Memory B cell (primary cell): ENCODE measurements at regions not wholly inside any gene's neighbourhood (a gene's known extent, or its start where the extent isn't known, plus 50 kb on each side); places are given as distances from the start of the nearest gene placed in this dataset.

Experiments used
- ATAC-seq: fragments of 150-1000 bp; cut with Tn5 transposase; 2 replicates; pipeline ENCODE4 v1.10.0; 2021; ENCODE audit warnings: low read depth, mild to moderate bottlenecking, moderate library complexity
- DNase-seq, 2 donors: peaks; one replicate each; pipeline ENCODE4 v3.0.0; 2022; ENCODE audit warnings: low spot score in 2 of 2
- H3K27ac Mint-ChIP-seq: one replicate; pipeline ENCODE4 v1.8.0; 2022; ENCODE audit warnings: mild to moderate bottlenecking, moderate library complexity, mixed read lengths
- H3K27me3 Mint-ChIP-seq: one replicate; pipeline ENCODE4 v1.8.0; 2022; ENCODE audit warnings: mixed read lengths
- H3K36me3 Mint-ChIP-seq: one replicate; pipeline ENCODE4 v1.8.0; 2022; ENCODE audit warnings: mild to moderate bottlenecking, mixed read lengths
- H3K4me1 Mint-ChIP-seq: one replicate; pipeline ENCODE4 v1.8.0; 2022; ENCODE audit warnings: mixed read lengths
- H3K4me3 Mint-ChIP-seq: one replicate; pipeline ENCODE4 v1.8.0; 2022; ENCODE audit warnings: mild to moderate bottlenecking, moderate library complexity, mixed read lengths
- H3K9me3 Mint-ChIP-seq: one replicate; pipeline ENCODE4 v1.8.0; 2022; ENCODE audit warnings: mixed read lengths

DNA sequence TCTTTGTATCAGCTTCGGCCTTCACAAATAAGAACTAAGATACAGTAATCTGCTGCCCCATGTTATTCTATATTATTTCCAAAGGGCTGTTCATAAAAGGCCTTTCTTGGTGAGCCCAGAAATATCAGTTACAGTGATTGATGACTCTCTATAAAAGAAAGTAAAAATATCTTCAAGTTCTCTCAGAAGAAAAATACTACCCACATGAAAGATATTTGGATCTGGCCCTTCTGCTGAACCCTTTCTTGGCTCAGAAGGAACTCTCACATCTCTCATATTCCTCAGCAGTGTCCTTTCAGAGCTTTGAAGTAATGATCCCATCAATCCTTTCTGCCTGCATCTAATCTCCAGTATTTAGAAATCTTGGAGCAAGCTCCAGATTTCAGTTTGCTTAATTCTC is 76.3 kb upstream of the SLITRK1 start:
- Mint-ChIP-seq H3K4me1 (no peaks in the 10 kb centered on the region), H3K36me3 (no peaks in the 10 kb centered on the region), H3K27ac (no peak overlapping the region), H3K9me3 (peaks cover 2% of the 10 kb centered on the region), H3K4me3 (no peak overlapping the region), H3K27me3 (no peaks in the 10 kb centered on the region)
- DNase-seq = no peak
- no peak for ATAC-seq

DNA sequence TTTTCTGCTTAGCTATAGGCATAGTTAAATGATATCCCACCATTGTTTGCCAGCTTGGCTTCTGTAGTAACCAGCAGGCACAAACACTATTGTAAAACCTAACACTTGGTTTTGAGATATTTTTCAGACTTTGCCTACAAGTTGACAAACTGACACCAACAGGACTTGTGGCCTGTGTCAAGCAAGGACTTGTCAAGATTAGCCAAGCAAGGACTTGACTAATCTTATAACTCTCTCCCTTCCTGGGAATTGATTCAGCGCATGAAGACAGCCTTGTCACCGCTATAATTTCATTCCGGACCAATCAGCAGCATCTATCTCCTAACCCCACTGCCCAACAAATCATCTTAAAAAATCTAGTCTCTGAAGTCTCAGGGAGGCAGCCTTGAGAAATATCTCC is 72.7 kb upstream of the SLITRK1 start:
- Mint-ChIP-seq H3K4me1 (no peaks in the 10 kb centered on the region), H3K27me3 (no peaks in the 10 kb centered on the region), H3K36me3 (no peaks in the 10 kb centered on the region), H3K4me3 (no peak overlapping the region), H3K9me3 (peaks cover 2% of the 10 kb centered on the region), H3K27ac (no peak overlapping the region)
- no peak for DNase-seq
- no peak for ATAC-seq

DNA sequence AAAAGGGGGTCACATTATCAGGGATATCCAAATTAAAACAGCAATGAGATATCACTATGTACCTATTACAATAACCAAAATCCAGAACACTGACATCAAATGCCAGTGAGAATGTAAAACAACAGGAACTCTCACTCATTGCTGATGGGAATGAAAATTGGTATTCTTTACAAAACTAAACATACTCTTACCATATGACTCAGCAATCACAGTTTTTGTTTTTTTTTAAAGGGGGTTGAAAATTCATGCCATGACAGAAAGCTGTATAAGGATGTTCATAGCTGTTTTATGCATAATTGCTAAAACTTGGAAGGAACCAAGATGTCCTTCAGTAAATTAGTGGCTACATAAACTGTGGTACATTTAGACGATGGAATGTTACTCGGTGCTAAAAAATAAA is 71.6 kb upstream of the SLITRK1 start:
- peaks cover 2% of the 10 kb centered on the region for H3K9me3 Mint-ChIP-seq
- ATAC-seq = no peak
- no peak for DNase-seq
- no peaks in the 10 kb centered on the region for H3K36me3 Mint-ChIP-seq
- no peak overlapping the region for H3K27ac Mint-ChIP-seq
- no peaks in the 10 kb centered on the region for H3K4me1 Mint-ChIP-seq
- no peaks in the 10 kb centered on the region for H3K27me3 Mint-ChIP-seq
- no peak overlapping the region for H3K4me3 Mint-ChIP-seq

DNA sequence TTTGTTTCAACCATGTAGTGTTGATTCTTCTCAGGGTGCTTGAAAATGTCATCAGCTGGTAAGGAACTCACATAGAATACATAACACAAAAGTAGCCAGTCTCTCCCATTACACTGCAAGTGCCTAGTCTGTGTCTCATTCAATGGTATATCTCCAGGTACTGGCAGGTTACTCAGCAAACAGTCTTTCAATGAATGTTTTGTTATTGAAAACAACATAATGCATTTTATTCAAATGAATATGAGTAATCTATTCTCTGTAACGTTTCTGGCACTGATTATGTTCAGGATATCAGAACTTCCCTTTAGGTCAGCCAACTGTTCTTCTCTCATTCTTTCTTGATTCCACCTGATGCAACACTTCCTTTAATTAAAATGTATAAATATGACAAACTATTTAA is 68.0 kb upstream of the SLITRK1 start:
- Mint-ChIP-seq H3K4me3 (no peak overlapping the region), H3K36me3 (no peaks in the 10 kb centered on the region), H3K27me3 (no peaks in the 10 kb centered on the region), H3K4me1 (no peaks in the 10 kb centered on the region), H3K9me3 (peaks cover 7% of the 10 kb centered on the region), H3K27ac (no peak overlapping the region)
- ATAC-seq (no peak), DNase-seq (no peak)

DNA sequence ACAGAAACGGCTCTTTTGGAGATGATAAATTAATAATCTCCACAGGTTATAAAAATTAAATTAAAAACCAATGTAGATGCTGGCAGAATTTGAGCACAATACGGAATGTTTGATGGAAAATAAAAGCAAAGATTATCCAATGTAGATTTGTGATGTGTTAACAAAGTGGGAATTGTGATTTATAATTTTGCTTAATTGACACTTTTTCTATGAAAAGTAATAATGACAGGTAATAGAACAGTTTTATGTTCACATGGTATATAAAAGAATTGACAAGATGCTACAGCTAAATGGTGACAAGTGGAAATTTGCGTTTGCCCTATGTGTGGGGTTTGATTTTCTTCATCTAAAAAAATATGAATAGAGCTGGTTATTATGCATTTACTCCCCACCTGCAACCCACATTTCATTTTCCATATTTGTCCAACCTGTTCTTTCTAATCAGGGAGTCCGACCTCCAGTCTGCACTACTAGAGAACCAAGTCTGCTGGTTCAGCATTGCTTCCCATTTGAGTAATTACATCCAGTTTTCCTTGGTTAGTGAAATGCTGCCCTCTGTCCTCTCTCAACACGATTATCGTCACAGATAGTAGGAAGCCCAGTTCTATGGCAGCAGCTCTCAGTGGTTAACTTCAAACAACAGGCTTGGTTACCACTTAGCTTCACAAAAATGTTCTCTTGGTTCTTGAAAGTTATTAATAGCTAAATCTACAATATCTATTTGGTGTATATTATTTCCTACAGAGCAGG is 61.4 kb upstream of the SLITRK1 start:
- Mint-ChIP-seq H3K27me3 (no peaks in the 10 kb centered on the region), H3K9me3 (peaks cover 7% of the 10 kb centered on the region), H3K4me1 (no peaks in the 10 kb centered on the region), H3K4me3 (no peak overlapping the region), H3K27ac (no peak overlapping the region), H3K36me3 (no peaks in the 10 kb centered on the region)
- DNase-seq = no peak
- ATAC-seq = no peak

DNA sequence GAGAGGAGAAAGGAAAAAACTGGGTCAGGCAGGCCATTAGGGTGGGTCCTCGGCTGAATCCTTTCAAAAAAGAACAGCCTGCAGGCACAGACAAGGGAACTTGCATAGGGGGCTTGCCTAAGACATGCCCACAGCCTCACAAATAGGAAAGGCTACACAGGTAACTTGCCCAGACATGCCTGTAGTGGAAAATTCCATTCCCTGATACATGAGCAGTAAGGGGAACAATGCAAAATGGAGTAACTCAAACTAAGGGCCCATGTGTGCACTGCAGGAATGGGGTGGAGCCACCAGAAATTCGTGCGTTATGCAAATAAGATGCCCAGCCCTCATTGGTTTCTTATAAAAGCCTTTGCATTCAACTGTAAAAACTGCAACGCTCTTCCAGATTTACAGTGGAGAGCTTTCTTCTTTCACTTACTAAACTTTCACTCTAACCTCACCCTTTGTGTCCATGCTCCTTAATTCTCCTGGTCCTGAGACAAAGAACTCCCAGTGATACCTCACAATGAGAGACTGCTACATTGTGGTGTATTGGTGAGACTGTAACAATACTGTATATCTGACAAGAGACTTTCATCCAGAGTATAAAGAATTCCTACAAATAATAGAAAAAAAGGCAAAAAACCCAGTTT is 59.5 kb upstream of the SLITRK1 start:
- Mint-ChIP-seq H3K27ac (no peak overlapping the region), H3K27me3 (no peaks in the 10 kb centered on the region), H3K9me3 (peaks cover 1% of the 10 kb centered on the region), H3K4me3 (no peak overlapping the region), H3K36me3 (no peaks in the 10 kb centered on the region), H3K4me1 (no peaks in the 10 kb centered on the region)
- ATAC-seq = no peak
- no peak for DNase-seq

DNA sequence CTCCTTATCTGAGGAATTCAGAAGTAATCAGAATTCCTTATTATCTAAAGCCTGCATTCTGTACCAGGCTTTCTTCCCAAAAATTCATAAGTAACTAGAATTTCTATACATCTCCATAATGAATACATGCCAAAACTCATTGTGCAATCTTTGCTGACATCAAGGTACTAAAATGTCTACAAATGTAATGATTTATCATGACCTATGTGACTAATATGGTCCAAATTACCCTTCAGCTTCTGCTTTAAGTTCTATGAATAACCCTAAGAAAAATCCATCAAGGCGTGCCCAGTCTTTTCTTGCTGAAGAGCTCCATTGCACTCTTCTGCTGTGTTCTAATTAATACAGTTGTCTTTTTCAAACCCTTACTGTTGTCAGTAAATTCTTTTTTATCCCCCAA is 58.5 kb upstream of the SLITRK1 start:
- Mint-ChIP-seq H3K9me3 (peaks cover 3% of the 10 kb centered on the region), H3K36me3 (no peaks in the 10 kb centered on the region), H3K4me3 (no peak overlapping the region), H3K27me3 (no peaks in the 10 kb centered on the region), H3K27ac (no peak overlapping the region), H3K4me1 (no peaks in the 10 kb centered on the region)
- ATAC-seq (no peak), DNase-seq (no peak)

DNA sequence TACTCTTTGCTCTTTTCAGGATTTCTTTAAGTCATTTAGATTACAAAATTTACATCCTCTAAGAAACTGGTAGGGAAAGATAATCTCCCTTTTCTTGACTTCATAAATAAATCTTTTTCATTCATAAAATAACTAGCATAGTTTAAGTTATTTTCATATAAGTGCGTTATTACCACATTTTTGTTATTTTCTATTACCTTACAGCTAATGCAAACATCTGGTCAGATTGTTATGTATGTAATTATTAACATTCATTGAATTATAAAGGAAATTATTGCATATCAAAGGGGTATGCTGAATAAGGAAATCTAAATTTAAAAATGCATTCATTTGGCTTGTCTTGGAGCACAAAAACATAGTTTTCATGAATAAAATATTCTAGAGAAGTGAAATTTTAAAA is 55.3 kb upstream of the SLITRK1 start:
- no peaks in the 10 kb centered on the region for H3K4me1 Mint-ChIP-seq
- DNase-seq (no peak), ATAC-seq (no peak)
- no peak overlapping the region for H3K4me3 Mint-ChIP-seq
- H3K9me3 Mint-ChIP-seq = peaks cover 4% of the 10 kb centered on the region
- H3K27ac Mint-ChIP-seq = no peak overlapping the region
- no peaks in the 10 kb centered on the region for H3K36me3 Mint-ChIP-seq
- no peaks in the 10 kb centered on the region for H3K27me3 Mint-ChIP-seq

DNA sequence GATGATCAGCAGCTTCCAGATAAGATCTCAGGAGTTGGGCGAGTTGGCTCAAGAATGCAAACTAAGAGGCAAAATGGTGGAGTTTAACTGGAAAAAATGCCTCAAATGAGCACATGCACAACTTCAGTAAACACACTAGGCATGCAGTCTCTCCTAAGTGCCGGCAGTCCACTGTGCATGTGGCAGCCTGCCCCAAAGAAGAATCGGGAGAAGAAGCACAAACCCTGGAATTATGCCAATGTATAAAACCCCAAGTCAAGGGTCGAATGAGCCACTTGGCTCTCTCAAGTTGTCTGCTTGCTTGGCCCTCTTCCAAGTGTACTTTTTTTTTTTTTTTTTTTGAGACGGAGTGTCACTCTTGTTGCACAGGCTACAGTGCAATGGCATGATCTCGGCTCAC is 53.3 kb upstream of the SLITRK1 start:
- no peak overlapping the region for H3K4me3 Mint-ChIP-seq
- no peak overlapping the region for H3K27ac Mint-ChIP-seq
- H3K4me1 Mint-ChIP-seq = no peaks in the 10 kb centered on the region
- H3K36me3 Mint-ChIP-seq = no peaks in the 10 kb centered on the region
- ATAC-seq (no peak), DNase-seq (no peak)
- H3K27me3 Mint-ChIP-seq = no peaks in the 10 kb centered on the region
- H3K9me3 Mint-ChIP-seq = peaks cover 7% of the 10 kb centered on the region
